Stimulated activated CD4-positive, alpha-beta T cell treated with anti-CD3 and anti-CD28 coated beads, Interleukin-15, amount 100 ng/mL, for 24 hours (primary cell): ENCODE measurements at regions not wholly inside any gene's neighbourhood (a gene's known extent, or its start where the extent isn't known, plus 50 kb on each side); places are given as distances from the start of the nearest gene placed in this dataset.
A peak's percentile ranks its signal among the peaks of the same experiment; 100 is the strongest.
"Not testable (repeated sequence)": the region's sequence is repeated elsewhere in the genome, so short reads cannot be mapped to it uniquely, and the experiment has no call there.

Experiments
- DNase-seq: peaks from one replicate; pipeline ENCODE4 v3.0.0-alpha.2; 2020

DNA sequence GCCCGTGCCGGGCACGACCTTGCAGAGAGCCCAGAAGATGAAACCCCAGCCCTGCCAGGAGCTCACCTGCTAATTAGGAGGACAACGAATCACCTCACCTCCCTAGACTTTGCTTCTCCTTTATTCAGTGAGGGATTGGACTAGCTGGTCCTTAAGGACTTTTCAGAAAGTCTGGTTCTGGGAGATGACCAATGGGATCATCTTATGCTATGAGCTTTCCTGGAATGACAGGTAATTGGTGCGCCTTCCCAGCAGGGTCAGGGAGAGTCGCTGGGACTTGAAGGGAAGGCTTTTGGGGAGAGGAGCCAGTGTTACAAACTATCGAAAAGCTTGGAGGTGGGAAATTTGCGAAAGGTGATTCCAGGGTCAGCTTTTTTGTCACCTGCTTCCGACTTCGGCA is 159.1 kb downstream of the KLRB1 start:
- not testable (repeated sequence) for DNase-seq

GRCh38 chr12:9447791-9448614 is 159.7 kb downstream of the KLRB1 start:
- peak; percentile 95 for DNase-seq

GRCh38 chr12:9446883-9447761 is 160.6 kb downstream of the KLRB1 start:
- DNase-seq: peak; percentile 27

DNA sequence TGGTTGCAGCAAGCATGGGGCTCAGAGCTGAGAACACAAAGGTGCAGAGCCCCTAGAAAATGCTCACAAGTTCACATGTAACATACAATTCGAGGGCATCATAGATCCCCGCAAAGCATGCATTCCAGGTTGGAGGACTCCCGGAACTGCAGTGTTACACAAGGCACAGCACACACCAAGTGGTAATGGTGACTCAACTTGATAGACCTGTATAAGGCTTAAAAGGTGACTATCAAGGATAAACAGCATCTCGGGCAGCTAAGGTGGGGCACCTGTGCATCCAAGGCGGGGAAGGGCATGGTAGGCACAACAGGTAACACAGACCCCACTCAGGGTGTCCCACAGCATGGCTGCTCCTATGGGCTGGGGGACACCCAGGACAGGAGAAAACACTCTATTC is 167.3 kb downstream of the KLRB1 start:
- not testable (repeated sequence) for DNase-seq

GRCh38 chr12:9435682-9436081 is 172.0 kb downstream of the KLRB1 start:
- DNase-seq: not testable (repeated sequence)

GRCh38 chr12:9430385-9430784 is 177.3 kb downstream of the KLRB1 start:
- not testable (repeated sequence) for DNase-seq

- DNase-seq: not testable (repeated sequence)
These were observed 178.9 kb downstream of the KLRB1 start for GRCh38 chr12:9428856-9429255.

- not testable (repeated sequence) for DNase-seq
These were observed 182.3 kb downstream of the KLRB1 start for GRCh38 chr12:9425429-9425828.

- DNase-seq: not testable (repeated sequence)
These were observed 183.5 kb downstream of the KLRB1 start for GRCh38 chr12:9424175-9424740.

DNA sequence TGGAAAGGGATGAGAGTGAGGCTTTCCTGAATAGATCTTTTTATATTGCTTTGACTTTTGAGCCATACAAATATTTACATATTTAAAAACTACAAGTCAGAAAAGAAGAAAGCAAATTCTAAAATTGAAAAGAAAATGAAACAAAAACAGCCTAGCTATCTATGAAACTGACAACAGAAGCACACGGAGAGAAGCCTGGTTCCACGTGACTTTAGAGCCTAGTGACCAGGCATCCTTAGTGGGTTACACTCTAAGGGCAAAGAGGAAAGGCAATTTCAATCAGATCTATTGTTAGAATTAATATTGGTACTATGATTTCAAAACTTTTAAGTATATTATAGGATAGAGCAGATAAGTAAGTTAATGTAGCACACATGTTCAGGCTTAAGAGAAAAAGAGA is 185.0 kb downstream of the KLRB1 start:
- DNase-seq: not testable (repeated sequence)

- not testable (repeated sequence) for DNase-seq
These were observed 186.1 kb downstream of the KLRB1 start for GRCh38 chr12:9421520-9422086.

DNA sequence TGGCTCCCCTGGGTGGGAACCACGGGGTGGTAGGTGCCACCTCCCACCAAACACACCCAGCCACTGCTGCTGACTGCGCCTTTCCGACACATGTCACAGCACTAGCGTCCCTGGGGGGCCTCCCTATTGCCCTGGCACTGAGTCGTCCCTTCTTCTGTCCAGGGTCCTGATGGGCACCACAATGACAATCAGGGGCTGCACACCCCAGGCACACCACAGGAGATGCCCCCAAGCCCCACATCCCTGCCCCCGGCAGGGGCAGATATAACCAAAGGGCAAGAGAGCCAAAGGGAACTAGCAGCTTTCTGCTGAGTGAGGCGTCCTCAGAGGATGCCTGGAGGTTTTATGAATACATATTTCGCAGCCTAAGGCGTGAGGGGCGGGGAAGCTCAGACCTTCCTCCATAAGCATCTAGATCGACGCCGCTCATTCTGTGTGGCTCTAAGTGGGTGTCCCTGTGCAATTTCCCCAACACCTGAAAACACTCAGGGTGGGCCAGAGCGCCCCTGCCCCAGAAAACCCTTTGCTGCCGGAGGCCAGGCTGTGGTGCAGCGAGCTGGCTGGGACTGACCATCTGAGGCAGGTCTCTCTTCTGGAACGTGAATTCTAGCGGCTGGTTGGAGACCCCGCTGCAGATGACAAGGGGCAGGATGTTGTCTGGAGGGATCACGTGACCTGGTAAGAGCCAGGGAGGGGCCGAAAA is 186.7 kb downstream of the KLRB1 start:
- DNase-seq: not testable (repeated sequence)

- DNase-seq: not testable (repeated sequence)
These were observed 189.1 kb downstream of the KLRB1 start for GRCh38 chr12:9418669-9419041.

- DNase-seq: not testable (repeated sequence)
These were observed 189.6 kb downstream of the KLRB1 start for GRCh38 chr12:9417947-9418668.

DNA sequence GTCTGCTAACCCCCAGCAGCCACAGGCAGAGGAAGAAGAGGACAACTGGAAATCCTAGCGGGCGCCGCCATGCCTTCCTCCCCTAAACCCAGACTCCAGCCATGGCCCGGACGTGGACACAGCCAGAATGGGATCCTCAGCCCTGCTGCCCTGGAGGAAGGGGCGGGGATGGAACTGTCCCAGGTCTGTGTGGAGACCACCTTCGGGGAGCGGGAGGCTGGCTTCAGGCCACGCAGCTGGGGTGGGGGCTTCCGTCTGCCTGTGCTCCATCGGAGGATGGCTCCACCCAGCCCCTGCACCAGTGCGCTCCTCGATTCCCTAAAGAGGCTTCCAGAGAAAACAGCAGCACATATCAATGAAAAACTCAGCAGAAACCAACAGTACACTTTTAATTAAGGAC is 190.4 kb downstream of the KLRB1 start:
- not testable (repeated sequence) for DNase-seq

GRCh38 chr12:9416346-9416745 is 191.4 kb downstream of the KLRB1 start:
- not testable (repeated sequence) for DNase-seq

- not testable (repeated sequence) for DNase-seq
These were observed 191.8 kb downstream of the KLRB1 start for GRCh38 chr12:9415898-9416297.

DNA sequence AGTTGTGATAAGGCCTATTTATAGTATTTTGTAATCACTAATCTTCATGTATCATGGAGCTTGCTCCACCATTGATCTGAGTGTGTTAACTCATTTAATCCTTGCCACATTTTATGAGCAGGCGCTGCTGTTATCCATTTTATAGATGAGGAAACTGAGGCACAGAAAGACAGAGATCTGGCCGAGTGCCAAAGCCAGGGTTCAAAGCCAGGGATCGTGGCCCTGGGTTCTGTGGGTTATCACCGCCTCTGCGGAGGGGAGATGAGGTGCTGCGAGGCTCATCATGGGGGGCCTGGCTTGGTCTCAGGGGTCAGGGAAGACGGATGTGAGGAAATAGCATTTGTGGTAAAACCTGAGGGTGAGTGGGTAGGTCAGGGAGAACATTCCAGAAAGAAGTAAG is 193.9 kb downstream of the KLRB1 start:
- not testable (repeated sequence) for DNase-seq

- not testable (repeated sequence) for DNase-seq
These were observed 195.3 kb downstream of the KLRB1 start for GRCh38 chr12:9412459-9412858.

DNA sequence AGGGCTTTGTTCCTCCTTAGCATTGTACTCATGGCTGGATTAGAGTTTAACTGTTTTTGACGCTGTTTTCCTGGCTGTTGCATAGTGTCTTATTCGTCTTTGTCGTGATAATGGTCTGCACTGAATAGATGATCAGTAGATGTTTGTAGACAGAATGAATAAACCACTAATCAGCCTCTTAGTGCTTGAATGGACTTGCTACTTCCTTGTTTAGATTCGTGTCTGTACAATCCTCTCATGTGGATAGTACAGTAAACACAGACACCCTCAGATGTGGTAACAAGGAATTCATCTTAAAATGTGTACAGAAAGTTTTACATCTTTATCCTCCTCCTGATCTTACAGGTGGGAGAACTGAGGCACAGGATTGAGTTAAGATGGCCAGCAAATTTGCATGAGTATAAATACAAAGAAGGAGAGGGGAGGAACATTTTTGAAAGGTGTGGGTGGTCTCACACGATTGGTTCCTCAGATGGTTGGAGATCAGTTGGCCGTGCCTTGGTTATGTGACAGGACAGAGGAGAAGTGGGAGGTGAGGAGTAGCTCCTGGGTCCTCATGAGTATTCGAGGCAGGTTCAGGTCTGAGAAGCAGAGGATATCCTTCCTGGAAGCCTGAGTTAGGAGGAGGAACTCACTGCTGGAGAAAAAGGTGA is 196.0 kb downstream of the KLRB1 start:
- DNase-seq: not testable (repeated sequence)

GRCh38 chr12:9407425-9407748 is 199.2 kb upstream of the PZP start:
- not testable (repeated sequence) for DNase-seq
